Activated naive CD8-positive, alpha-beta T cell treated with anti-CD3 and anti-CD28 coated beads, Interleukin-2, amount 50 U/mL, for 24 hours (primary cell): ENCODE measurements at regions not wholly inside any gene's neighbourhood (a gene's known extent, or its start where the extent isn't known, plus 50 kb on each side); places are given as distances from the start of the nearest gene placed in this dataset.

Experiments
- ATAC-seq: fragments of 150-1000 bp; cut with Tn5 transposase; one replicate; pipeline ENCODE4 v1.10.0; 2021
- DNase-seq: peaks from one replicate; pipeline ENCODE4 v3.0.0; 2021
- H3K27ac Mint-ChIP-seq: one replicate; pipeline ENCODE4 v1.8.0; 2021; ENCODE audit warnings: mild to moderate bottlenecking, mixed read lengths
- H3K27me3 Mint-ChIP-seq: one replicate; pipeline ENCODE4 v1.8.0; 2021; ENCODE audit warnings: mixed read lengths
- H3K36me3 Mint-ChIP-seq: one replicate; pipeline ENCODE4 v1.8.0; 2021; ENCODE audit warnings: low read depth, mixed read lengths
- H3K4me1 Mint-ChIP-seq: one replicate; pipeline ENCODE4 v1.8.0; 2021; ENCODE audit warnings: mixed read lengths
- H3K4me3 Mint-ChIP-seq: one replicate; pipeline ENCODE4 v1.8.0; 2021; ENCODE audit warnings: mild to moderate bottlenecking, moderate library complexity, mixed read lengths
- H3K9me3 Mint-ChIP-seq: one replicate; pipeline ENCODE4 v1.8.0; 2021; ENCODE audit warnings: mixed read lengths

DNA sequence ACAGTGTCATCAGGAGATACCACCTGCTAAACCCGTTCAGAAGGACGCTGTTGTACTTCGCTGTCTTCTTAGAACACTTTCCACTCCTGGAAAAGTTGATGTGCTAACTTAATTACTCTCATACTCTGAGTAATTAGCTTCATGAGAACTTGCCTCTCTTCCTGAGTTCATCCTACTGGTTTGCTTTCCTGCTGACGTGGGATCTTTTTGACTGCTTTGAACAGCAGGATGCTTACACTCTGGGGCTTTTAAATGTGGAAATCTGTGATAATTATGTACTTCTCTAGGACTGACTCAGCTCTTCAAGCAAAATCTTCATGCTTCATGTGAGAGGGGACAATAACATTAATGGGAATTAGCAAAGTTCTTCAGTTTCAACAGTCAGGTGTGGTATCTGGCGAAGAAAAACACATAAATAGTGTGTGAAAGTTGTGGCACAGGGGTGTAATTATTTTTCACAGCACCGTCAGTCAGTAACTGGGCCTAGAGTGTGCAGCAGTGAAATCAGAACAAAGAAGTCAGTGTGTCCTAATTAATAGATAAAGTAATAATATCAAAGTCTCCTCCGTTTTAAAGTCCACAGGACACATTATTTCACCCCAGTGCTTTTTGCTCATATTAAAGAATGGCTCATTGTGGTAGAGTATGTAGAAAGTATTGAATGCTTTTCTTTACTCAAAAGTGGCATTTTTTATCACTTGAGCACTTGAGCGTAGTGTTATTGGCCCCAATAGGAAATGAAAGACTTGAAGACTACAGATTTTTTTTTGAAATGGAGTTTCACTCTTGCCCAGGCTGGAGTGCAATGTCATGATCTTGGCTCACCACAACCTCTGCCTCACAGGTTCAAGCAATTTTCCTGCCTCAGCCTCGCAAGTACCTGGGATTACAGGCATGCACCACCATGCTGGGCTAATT lies 140.9 kb upstream of the DMRT1 start:
- DNase-seq (no peak), ATAC-seq (no peak)
- Mint-ChIP-seq H3K4me1 (no peaks in the 10 kb centered on the region), H3K27me3 (no peaks in the 10 kb centered on the region), H3K4me3 (no peak overlapping the region), H3K36me3 (no peaks in the 10 kb centered on the region), H3K27ac (no peak overlapping the region), H3K9me3 (no peaks in the 10 kb centered on the region)

DNA sequence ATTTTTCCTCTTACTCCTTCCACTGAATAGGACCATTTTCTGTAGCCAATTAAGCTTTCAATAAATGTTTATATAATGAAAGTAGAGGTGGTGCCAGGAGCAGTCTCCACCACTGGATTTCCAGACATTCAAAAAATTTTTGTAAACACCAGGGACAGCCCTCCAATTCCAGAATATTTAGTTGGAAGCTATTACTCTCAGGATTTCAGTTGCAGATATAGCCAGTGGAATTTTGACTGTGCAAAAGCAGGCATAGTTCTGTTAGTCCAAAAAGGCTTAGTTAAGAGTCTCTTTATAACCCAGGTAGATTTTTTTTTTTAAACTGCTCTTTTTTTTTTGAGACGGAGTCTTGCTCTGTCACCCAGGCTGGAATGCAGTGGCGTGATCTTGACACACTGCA lies 138.1 kb upstream of the DMRT1 start:
- Mint-ChIP-seq H3K4me1 (peaks cover 12% of the 10 kb centered on the region), H3K27ac (no peak overlapping the region), H3K36me3 (no peaks in the 10 kb centered on the region), H3K27me3 (peaks cover 13% of the 10 kb centered on the region), H3K9me3 (no peaks in the 10 kb centered on the region), H3K4me3 (no peak overlapping the region)
- DNase-seq (no peak), ATAC-seq (no peak)

DNA sequence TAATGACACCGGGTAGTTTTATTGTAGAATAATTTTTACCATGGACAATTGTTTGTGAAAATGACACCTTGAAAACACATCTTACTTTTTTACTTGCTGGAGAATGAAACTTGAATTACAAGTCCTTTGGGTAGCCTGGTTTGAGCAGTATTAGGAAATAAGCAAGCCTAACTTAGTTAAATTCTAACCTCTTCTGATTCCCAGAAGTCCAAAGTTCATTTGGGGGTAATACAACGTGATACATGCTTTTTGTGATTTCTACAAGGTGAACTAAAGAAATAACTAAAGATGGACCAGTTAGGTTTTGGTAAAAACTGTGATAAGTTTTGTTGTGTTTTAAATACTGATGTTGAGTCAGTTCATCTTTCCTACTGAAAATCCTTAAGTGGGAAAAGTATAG lies 135.4 kb upstream of the DMRT1 start:
- DNase-seq, result no peak
- peaks cover 4% of the 10 kb centered on the region for H3K36me3 Mint-ChIP-seq

DNA sequence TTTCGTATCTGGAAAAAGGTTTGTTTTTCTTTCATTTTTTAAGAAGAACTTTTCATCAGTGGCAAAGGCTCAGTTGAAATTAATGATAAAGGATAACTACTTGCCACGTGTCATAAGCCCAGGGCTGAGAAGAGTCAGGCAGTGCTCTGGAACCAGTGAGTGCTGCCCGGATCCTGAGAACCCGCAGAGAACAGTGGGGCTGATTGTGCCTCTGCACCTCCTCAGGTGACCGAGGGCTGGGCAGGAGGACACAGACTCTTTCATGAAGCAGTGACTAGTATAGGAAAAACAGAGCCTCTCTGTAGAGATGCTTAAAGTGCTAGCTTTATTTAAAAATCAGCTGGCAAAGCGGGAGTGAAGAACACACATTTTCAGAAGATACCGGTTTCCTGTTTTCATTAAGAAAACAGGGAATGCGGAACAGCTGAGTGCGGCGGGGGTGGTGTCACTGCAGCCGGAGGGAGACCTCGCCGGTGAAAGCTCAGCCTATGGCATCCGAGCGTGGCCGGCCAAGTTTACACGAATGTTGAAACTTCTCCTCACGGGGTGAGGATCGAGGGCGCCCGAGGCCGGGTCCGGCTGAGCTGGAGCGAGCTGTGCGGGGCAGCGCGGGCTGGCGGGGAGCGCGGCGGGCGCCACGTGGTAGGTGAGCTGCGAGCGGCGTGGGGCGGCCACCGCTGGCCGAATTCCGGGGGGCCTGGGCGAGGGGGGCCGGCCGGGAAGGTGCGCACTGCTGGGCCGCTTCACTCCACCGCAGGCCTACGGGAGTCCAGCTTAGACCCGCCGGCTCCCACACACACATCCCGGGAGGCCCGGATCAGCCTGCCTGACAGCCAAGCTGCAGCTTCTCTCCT lies 134.7 kb upstream of the DMRT1 start:
- peaks cover 14% of the 10 kb centered on the region for H3K4me1 Mint-ChIP-seq
- ATAC-seq, result peak; percentile 91
- peak overlapping the region; percentile 93 for H3K4me3 Mint-ChIP-seq
- peak; percentile 48 for DNase-seq
- peak overlapping the region; percentile 97 for H3K27ac Mint-ChIP-seq
- peaks cover 5% of the 10 kb centered on the region for H3K36me3 Mint-ChIP-seq
- H3K9me3 Mint-ChIP-seq, result no peaks in the 10 kb centered on the region
- H3K27me3 Mint-ChIP-seq, result peaks cover 15% of the 10 kb centered on the region

More for the DNA sequence above, 135.4 kb upstream of the DMRT1 start:
- peaks cover 14% of the 10 kb centered on the region for H3K4me1 Mint-ChIP-seq
- no peak for ATAC-seq
- peak overlapping the region; percentile 93 for H3K4me3 Mint-ChIP-seq
- peak overlapping the region; percentile 97 for H3K27ac Mint-ChIP-seq
- no peaks in the 10 kb centered on the region for H3K9me3 Mint-ChIP-seq
- peaks cover 15% of the 10 kb centered on the region for H3K27me3 Mint-ChIP-seq

DNA sequence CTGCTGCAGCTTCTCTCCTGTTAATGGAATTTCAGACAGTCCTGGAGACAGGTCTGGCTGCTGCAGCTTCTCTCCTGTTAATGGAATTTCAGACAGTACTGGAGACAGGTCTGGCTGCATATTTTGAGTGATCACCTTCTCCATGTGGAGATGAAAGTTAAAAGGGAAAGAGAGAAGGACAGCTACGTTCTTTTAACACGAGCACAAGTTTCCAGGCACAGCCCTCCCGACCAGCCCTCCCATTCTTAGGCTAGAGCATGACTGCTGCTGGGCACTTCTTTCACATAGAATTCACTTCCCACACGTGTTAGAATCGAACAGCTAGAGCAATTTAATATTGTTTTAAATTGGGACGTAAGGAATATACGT lies 133.3 kb upstream of the DMRT1 start:
- Mint-ChIP-seq H3K9me3 (no peaks in the 10 kb centered on the region), H3K36me3 (peaks cover 8% of the 10 kb centered on the region), H3K27ac (no peak overlapping the region), H3K4me1 (peaks cover 14% of the 10 kb centered on the region), H3K4me3 (peak overlapping the region; percentile 44), H3K27me3 (peaks cover 15% of the 10 kb centered on the region)
- no peak for ATAC-seq
- DNase-seq, result no peak

DNA sequence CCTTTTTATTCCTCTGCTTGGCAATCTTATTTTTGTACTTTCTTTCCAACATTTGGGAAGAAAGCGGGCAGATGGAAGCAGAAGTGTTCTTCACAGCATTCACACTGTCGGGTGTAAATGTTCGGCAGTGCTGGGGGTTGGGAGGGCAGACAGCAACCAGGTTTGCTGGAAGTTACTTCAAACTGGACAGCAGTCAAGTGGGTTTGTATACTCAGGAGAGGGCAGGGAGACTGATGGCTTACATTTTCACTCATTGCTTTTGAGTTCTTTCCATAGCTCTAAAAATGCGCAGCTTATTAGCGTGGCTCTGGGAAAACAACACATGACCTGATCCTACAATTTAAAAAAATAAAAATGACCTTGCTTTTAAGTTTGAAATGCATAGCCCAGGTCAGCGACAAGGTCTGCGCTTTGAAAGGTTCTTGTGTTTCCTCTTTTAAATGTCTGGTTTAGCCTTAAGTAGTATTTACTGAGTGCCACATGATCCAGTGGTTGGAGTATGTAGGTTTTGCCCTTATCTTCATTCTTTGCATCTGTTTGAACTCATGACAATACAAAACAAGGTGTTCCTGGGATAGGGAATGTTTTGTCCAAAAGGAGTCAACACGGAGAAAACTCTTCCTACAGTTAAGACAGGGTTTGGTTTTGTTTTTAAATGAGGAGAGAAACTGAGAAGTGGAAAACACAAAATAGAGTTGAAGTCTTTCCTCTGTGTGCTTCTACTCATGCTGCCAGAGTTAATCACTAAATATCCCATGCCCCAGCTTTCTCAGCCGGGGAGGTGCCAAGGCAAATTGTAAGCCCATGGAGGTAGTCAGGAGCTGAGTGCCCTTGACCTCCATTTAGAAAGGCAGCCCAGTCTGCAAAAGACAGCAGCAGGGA lies 132.7 kb upstream of the DMRT1 start:
- Mint-ChIP-seq H3K9me3 (no peaks in the 10 kb centered on the region), H3K27ac (no peak overlapping the region), H3K27me3 (peaks cover 15% of the 10 kb centered on the region), H3K4me1 (peaks cover 14% of the 10 kb centered on the region), H3K4me3 (peak overlapping the region; percentile 44), H3K36me3 (peaks cover 8% of the 10 kb centered on the region)
- DNase-seq (no peak), ATAC-seq (no peak)

DNA sequence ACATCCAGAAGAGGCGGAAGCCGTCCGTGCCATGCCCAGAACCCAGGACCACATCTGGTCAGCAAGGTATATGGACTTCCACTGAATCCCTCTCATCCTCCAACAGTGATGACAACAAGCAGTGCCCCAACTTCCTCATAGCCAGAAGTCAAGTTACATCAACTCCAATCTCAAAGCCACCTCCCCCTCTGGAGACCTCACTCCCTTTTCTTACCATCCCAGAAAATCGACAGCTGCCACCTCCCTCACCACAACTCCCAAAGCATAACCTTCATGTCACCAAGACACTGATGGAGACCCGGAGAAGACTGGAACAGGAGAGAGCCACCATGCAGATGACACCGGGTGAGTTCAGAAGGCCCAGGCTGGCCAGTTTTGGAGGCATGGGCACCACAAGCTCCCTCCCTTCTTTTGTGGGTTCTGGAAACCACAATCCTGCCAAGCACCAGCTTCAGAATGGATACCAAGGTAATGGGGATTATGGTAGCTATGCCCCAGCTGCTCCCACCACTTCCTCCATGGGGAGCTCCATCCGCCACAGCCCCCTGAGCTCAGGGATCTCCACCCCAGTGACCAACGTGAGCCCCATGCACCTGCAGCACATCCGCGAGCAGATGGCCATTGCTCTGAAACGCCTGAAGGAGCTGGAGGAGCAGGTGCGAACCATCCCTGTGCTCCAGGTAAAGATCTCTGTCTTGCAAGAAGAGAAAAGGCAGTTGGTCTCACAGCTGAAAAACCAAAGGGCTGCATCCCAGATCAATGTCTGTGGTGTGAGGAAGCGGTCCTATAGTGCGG lies 130.3 kb upstream of the DMRT1 start:
- ATAC-seq (no peak), DNase-seq (no peak)
- H3K4me3 Mint-ChIP-seq, result no peak overlapping the region
- no peak overlapping the region for H3K27ac Mint-ChIP-seq
- H3K9me3 Mint-ChIP-seq, result no peaks in the 10 kb centered on the region
- H3K36me3 Mint-ChIP-seq, result peaks cover 9% of the 10 kb centered on the region
- H3K4me1 Mint-ChIP-seq, result peaks cover 10% of the 10 kb centered on the region
- peaks cover 12% of the 10 kb centered on the region for H3K27me3 Mint-ChIP-seq

DNA sequence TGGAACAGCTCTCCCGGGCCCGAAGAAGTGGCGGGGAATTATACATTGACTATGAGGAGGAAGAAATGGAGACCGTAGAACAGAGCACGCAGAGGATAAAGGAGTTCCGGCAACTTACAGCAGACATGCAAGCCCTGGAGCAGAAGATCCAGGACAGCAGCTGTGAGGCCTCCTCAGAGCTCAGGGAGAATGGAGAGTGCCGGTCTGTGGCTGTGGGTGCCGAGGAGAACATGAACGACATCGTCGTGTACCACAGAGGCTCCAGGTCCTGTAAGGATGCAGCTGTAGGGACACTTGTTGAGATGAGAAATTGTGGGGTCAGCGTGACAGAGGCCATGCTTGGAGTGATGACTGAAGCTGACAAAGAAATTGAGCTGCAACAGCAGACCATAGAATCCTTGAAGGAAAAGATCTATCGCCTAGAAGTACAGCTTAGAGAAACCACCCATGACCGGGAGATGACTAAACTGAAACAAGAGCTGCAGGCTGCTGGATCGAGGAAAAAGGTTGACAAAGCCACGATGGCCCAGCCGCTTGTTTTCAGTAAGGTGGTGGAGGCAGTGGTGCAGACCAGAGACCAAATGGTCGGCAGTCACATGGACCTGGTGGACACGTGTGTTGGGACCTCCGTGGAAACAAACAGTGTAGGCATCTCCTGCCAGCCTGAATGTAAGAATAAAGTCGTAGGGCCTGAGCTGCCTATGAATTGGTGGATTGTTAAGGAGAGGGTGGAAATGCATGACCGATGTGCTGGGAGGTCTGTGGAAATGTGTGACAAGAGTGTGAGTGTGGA lies 129.5 kb upstream of the DMRT1 start:
- ATAC-seq (no peak), DNase-seq (no peak)
- Mint-ChIP-seq H3K36me3 (peaks cover 9% of the 10 kb centered on the region), H3K9me3 (no peaks in the 10 kb centered on the region), H3K4me3 (no peak overlapping the region), H3K4me1 (peaks cover 2% of the 10 kb centered on the region), H3K27me3 (peaks cover 4% of the 10 kb centered on the region), H3K27ac (no peak overlapping the region)

DNA sequence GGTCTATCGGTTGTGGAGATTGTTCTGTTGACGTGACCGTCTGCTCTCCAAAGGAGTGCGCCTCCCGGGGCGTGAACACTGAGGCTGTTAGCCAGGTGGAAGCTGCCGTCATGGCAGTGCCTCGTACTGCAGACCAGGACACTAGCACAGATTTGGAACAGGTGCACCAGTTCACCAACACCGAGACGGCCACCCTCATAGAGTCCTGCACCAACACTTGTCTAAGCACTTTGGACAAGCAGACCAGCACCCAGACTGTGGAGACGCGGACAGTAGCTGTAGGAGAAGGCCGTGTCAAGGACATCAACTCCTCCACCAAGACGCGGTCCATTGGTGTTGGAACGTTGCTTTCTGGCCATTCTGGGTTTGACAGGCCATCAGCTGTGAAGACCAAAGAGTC lies 128.9 kb upstream of the DMRT1 start:
- no peak for ATAC-seq
- Mint-ChIP-seq H3K27me3 (peaks cover 4% of the 10 kb centered on the region), H3K27ac (no peak overlapping the region), H3K36me3 (peaks cover 9% of the 10 kb centered on the region), H3K9me3 (no peaks in the 10 kb centered on the region), H3K4me3 (no peak overlapping the region), H3K4me1 (peaks cover 2% of the 10 kb centered on the region)
- DNase-seq, result no peak

DNA sequence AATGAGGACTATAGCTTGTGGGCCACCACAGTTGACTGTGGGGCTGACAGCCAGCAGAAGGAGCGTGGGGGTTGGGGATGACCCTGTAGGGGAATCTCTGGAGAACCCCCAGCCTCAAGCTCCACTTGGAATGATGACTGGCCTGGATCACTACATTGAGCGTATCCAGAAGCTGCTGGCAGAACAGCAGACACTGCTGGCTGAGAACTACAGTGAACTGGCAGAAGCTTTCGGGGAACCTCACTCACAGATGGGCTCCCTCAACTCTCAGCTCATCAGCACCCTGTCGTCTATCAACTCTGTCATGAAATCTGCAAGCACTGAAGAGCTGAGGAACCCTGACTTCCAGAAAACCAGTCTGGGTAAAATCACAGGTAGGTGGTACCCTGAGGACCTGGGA lies 128.4 kb upstream of the DMRT1 start:
- H3K27me3 Mint-ChIP-seq, result peaks cover 4% of the 10 kb centered on the region
- peaks cover 9% of the 10 kb centered on the region for H3K36me3 Mint-ChIP-seq
- no peaks in the 10 kb centered on the region for H3K9me3 Mint-ChIP-seq
- DNase-seq (no peak), ATAC-seq (no peak)
- no peak overlapping the region for H3K27ac Mint-ChIP-seq
- H3K4me3 Mint-ChIP-seq, result no peak overlapping the region
- H3K4me1 Mint-ChIP-seq, result peaks cover 2% of the 10 kb centered on the region

DNA sequence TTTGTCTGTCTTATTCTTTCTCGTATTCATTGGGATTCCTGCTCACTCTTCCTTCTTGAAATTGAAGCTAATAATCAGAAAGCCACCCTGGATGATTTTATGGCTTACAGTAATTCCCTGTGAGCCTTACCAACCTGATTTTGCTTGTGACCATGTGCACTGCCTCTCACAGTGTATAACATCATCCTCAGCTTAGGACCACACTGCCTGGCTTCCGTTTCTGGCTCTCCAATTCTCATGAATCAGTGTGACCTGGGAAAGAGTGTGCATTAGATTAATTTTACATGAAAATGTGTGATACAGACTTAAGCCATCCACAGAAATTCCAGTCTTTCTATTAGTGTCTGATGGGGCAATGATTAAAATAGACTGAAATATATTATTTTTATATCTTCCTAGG lies 126.8 kb upstream of the DMRT1 start:
- Mint-ChIP-seq H3K4me3 (no peak overlapping the region), H3K27ac (no peak overlapping the region), H3K9me3 (no peaks in the 10 kb centered on the region), H3K4me1 (no peaks in the 10 kb centered on the region), H3K36me3 (peaks cover 9% of the 10 kb centered on the region), H3K27me3 (no peaks in the 10 kb centered on the region)
- DNase-seq (no peak), ATAC-seq (no peak)

DNA sequence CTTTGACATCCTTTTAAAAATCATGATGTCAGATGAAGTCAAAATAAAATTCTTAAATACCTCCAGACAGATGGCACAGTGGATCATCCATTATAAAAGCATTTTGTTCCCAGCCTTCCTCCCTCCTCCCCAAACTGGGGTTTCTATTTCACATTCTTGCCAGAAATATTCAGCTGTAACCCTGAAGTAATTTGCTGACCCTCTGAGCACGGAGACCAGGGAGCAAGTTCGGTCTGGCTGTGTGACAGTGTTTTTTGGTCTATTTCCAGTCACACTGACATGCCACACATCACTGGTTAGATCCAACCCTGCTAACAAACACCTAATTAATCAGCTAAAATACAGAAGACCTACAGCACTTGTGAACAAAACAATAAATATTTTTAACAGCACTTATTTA lies 126.2 kb upstream of the DMRT1 start:
- DNase-seq (no peak), ATAC-seq (no peak)
- H3K4me1 Mint-ChIP-seq, result no peaks in the 10 kb centered on the region
- H3K36me3 Mint-ChIP-seq, result peaks cover 9% of the 10 kb centered on the region
- no peak overlapping the region for H3K4me3 Mint-ChIP-seq
- no peak overlapping the region for H3K27ac Mint-ChIP-seq
- no peaks in the 10 kb centered on the region for H3K27me3 Mint-ChIP-seq
- H3K9me3 Mint-ChIP-seq, result no peaks in the 10 kb centered on the region

DNA sequence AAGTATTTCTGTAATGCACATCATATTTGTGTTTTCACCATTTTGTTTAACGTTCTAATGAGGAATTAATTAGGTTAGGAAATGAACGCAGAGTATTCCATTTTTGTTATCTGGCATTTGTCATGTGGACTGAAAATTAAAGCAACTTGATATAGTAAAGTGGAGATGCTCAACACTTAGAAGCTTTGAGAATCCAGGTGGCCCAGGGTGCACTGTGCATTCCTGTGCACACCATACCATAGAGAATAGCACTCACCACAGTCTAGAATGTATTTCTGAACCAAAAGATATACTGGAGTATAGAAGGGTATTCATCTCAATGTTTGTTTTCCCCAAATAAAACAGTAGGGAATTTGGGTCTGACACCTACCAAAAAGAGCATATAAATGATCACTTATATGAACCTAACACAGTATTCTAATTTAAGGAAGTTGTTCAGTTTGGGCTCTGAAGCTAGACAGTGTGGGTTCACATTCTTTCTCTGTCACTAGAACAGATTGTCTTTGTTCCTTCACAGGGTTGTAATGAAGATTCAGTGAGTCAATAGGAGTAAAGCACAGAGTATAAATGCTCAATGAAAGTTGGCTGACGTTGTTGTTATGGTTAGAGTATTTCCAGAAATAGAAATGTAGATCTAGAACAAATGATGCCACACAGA lies 125.6 kb upstream of the DMRT1 start:
- ATAC-seq (no peak), DNase-seq (no peak)
- H3K36me3 Mint-ChIP-seq, result peaks cover 7% of the 10 kb centered on the region
- no peak overlapping the region for H3K4me3 Mint-ChIP-seq
- H3K27me3 Mint-ChIP-seq, result no peaks in the 10 kb centered on the region
- H3K4me1 Mint-ChIP-seq, result no peaks in the 10 kb centered on the region
- H3K27ac Mint-ChIP-seq, result no peak overlapping the region
- no peaks in the 10 kb centered on the region for H3K9me3 Mint-ChIP-seq
